Hematopoietic multipotent progenitor cell treated with erythropoietin and hydrocortisone succinate and interleukin-3 and kit ligand, for 17 days (in vitro differentiated cells): ENCODE measurements at regions not wholly inside any gene's neighbourhood (a gene's known extent, or its start where the extent isn't known, plus 50 kb on each side); places are given as distances from the start of the nearest gene placed in this dataset.

Experiments
- DNase-seq: peaks from one replicate; pipeline ENCODE4 v3.0.0-alpha.2; 2015; ENCODE audit warnings: low spot score

DNA sequence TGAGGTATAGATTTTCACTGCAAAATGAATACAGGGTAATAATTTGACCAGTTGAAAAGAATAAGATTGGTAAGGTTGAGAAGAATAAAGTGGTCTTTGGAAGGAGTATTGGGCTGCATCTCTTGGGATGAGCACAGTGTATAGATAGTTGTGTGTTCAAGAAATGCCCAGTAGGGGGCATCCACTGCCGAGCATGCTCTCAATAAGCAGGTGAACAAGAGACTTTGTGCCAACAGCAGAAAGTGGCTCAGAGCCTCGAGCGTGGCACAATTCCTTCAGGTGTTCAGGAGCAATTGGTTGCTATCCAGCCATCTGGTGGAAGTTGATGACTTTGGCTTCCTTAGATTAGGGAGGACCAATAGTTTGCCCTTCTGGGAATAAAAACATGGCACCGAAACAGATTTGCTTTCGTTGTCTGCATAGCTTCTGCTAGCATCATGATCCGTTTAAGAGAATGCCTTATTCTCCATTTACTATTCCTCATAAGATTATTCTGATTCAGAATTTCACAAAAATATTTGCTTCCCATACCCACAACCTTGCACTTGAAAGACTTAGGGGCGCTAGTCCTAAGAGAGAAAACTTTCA is 258.1 kb upstream of the NEIL3 start:
- DNase-seq, result peak; percentile 5

DNA sequence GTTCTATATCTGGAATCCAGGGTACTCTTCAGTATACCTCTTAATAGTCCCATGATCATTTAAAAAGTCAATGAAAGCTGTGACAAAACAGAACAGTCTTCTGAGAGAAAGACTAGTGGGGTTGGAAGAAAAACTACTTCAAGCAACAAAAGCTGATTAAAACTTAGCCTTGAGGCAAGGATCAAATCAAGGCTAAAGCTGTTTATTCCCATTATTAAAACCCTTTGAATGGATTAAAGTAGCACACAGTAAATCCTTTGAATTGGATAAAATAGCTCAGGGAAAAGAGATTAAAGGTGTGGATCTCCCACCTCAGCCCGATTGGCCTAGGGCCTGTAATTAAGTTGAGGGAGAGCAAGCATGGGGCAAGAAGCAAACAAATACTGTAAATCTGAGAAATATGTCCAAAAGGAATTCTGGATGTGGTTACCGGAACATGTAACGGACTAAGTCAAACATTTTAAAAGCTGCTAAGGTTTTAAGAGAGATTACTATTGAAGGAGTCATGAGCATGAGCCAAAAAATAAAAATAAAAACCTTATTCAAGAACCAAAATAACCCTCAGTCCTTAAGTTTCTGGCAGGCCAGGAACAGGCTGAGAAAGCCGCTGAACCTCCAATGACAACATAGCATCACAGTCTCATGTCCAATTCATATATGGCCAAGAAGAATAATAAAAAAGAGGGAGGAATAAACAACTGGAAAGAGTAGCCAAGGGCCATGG is 257.3 kb upstream of the NEIL3 start:
- DNase-seq, result no peak

DNA sequence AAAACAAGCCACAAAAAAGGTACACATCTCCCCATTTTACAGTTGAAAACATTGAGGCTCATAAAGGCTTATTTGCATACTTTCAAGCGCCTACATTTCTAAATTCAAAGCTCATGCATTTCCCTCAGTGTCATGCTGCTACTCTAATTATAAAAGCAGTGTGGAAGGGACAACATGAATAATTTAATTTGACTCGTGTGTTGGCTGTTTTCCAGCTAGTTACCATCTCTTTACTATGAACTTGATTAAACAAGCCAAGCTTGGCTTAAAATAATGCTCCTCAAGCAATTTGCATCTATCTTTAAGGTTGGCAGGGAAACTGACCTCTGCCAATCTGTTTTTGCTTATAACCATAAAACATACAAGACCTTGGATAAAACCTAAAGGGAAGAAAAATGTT is 252.5 kb upstream of the NEIL3 start:
- DNase-seq, result no peak

DNA sequence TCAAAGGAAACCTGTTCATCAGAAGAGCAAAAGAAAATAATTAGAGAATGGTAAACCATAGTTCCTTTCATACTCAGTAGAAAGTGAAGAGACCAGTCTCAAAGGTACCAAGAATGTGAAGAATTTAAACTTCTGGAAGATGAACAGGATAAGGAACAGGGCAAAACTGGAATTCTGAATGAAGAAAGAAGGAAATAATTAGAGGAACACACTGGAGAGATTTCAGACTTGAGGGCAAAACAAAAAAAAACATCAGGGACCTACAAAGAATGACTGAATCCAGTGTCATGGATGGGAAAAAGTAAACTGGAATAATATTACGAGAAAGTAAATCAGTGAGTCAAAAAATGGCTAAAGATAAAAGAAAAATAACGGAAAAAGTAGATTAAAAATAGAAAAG is 245.6 kb upstream of the NEIL3 start:
- DNase-seq, result no peak

DNA sequence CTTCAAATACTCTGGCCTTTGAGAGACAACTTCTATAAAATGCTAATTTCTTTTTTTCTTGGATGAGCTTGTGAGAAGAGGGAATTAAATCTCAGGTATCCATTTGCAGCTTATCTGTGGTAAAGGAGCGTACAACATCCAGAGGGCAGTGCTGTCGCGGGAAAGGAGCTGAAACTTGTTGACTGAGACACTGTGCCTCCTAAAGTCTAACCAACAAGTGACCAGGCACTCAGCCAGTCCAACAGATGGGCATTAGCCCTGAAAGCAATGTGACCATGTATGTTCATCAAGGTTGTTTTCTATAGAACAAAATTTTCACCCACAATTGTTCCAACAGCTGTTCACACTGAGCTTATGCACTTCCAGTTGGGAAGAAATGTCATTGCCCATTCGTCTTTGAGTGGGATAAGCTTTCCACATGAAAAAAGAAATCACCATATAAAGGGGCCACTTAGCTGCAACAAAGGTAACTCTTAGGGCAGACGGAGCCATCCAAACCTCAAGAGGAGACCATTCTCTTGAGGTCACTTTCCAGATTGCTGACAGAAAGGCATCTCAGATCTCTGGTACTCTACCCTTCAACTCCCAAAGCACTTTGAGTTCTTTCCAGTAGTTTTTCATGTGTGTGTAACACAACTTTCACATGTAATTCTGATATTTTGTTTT is 244.8 kb upstream of the NEIL3 start:
- no peak for DNase-seq

DNA sequence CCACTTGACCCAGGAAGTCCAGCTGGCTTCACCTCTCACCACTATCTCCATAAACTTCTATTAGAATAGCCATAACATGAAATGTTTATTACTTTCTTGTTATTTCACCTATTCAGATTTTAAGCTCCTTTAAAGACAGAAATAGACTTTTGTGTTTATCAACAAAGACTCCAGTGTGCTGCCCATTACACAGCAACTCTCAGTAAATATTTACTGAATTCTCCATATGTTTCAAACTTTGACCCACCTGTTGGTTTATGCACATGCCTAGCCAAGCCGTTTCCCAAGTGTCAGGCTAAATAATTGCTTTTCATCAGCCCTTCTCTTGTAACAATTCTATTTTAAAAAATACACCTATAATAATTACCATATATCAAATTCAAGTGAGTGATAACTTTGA is 242.9 kb upstream of the NEIL3 start:
- DNase-seq, result no peak

DNA sequence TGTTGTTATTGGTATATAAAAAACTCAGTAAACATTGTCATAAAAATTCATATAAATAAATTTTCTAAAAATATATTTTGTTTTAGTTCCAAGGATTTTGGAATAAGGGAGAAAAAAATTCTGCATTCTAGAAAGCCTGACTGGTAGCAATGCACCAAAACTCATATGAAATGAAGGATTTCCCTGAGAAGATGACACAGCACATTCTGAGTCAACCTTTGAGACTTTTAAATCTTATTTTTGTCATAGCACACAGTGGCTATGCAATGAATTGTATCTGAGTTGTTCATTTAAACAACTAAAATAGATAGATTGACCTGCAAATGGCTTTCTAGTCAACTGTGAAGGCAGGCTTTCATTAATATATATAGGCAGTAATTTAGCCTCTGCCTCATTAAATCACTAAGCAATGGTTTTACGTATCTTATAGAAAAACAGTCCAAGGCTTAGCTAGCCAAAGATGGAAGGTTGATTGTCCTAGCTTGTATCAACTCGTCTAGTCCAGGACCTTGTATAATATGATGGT is 239.1 kb upstream of the NEIL3 start:
- no peak for DNase-seq

DNA sequence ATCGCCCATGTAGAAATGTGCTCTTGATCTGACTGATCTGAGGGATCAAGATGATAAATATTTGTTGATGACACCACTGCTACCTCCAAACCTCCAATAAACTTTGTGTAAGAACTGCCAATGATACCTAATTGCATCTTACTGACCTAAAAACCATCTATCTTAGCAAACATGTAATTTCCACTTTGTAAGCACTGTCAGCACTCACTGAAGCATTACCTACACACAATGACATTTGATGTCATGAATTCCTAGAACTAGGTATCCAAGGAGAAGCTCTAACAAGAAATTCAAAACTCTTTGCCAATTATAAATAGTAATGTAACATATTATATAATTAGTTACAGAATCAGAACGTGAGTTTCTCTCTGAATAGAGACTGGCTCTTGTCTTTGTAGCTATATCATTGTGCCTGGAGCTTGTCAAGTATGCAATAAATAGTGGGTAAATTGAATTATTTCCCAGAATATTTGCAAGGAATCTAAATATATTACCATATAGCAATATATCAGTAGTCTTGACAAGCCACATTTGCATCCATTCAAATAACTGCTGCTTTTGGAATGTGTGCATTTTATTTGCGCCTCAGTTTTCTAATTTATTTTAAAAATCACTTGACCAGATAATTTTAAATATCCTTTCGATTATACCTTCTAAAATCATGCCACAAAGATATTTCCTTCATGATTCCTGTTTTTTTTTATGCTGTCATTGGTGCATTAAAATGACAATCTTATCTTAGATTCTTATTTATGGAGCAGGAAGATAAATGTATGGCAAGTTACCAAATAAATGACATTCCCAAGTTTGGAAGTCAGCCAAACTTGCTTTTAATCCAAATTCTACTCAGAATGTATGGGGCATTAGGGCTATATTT is 232.3 kb upstream of the NEIL3 start:
- DNase-seq, result no peak

DNA sequence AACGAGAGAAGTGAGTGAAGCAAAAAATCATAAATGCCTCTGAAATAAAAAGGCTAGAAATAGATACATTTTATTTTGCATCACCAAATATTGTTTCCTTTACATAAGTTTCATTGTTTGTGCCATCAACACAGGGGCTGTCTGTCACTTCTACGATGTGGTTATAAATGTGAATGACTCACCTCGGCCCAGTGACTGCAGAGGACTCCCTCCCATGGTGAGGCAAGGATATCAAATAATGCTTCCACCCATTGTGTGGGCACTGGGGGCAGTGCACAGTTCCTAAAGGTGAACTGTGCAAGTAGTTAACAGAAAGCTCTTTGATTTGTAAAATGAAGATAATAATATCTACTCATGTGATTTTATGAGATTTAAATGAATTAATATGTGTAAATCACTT is 230.3 kb upstream of the NEIL3 start:
- no peak for DNase-seq

DNA sequence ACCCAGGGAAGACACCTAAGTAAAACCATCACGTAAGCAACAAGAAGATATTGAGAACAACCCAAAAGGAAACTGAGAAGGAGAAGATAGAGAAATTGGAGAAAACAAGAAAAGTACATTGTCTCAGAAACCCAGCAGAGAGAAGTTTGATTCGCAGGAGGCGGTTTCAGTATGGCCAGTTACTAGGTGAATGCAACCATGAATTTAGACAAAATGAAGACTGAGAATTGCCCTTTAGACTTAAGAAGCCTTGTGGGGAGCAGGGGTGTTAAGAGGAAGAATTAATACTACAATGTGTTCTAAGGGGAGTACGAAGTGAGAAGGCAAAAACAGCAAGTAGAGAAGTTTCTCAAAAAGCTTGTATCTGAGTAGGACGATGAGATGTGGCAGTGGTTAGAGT is 229.3 kb upstream of the NEIL3 start:
- DNase-seq, result no peak

DNA sequence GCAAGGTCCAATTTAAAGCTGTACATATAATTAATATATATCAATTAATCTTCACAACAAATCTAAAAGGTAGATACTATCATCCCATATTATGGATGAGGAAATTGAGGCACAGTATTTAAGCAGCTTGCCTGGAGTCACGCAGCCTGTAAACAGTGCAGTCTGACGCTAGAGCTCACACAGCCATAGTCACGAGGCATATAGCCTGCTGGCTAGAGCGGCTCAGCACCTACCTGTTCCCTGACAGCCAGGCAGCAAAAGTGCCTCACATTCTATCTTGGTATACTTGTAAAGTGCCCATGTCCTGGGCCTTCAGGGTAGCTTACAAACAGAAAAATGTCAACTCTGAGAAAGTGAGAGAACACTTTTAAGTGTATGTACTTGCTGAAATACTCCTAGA is 222.6 kb upstream of the NEIL3 start:
- DNase-seq, result no peak

DNA sequence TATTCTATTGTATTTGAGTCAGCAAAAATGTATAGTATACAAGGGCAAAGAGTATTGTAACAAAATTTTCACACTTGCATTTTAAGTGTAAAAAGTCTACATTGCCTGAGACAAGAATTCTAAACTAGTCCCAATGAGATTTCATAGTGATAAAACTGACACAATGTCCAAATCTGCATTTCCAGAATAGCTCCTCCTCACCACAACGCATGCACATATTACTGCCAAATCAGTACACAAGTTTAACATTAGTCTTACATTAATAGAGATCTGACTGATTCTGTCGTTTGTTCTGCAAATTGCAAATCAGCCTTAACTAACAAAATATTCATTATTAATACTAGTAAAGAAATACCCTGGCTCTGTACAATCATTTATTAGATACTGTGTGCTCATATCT is 222.2 kb upstream of the NEIL3 start:
- no peak for DNase-seq

DNA sequence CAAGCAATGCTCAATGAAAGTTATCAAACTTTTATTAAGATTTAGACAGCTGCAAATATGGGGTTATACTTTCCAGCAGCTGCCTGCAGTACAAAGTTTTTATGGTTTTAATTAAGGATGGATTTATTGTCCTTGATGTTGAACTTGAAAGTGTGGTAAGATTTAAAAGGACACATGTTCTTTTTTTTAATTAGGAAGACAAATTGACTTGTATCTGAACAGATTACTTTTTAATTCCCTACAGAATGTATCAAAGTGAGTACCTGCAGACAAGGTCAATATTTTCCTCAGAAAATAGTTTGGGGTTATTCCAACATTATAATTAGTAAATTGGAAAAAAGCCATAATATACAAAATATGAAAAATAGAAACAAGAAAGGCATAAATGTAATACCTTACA is 218.2 kb upstream of the NEIL3 start:
- no peak for DNase-seq

DNA sequence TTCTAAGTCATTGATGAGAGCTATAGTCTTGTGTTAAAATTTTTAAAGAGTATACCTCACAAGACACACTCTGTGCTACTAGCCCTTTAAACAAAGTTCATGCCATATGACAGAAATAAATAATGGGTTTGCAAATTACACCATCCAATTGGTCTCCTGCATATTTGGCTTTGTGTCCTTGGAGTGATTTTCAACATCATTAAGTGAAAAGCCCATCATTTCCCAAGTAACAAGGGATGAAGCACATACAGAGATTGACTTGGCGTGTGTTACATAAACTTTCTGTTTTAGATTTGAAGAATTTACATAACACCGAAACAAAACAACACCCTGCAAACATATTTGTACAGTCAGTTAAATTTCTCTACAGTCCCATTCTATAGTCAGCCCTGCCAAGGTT is 216.9 kb upstream of the NEIL3 start:
- DNase-seq, result no peak

DNA sequence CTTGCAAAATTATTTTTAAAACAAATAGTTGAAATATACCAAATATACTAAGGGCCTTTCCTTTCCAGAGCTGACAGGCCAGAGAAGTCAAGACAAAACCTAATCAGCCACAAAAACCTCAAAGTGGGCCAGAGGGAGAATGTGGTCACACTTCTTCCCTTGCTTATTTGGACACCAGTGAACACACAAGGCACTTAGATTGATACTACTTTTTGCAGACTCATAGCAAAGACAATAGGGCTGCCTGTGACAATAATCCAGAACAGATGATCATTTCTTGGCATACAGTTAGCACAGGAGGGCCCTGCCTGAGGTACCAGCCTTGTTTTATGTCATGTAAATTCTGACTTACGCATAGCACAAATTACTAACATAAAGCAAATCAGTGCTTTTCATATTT is 215.7 kb upstream of the NEIL3 start:
- DNase-seq, result no peak

DNA sequence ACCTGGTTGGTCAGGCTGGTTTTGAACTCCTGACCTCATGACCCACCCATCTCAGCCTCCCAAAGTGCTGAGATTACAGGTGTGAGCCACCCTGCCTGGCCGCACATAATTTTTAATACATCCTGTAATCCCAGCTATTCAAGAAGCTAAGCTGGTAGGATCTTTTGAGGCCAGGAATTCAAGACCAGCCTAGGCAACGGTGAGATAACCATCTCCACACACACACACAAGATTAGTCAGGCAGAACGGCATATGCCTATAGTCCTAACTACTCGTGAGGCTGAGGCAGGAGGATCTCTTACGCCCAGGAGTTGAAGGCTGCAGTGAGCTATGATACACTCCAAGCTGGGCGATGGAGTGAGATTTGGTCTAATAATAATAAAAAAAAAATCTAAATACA is 212.4 kb upstream of the NEIL3 start:
- no peak for DNase-seq

DNA sequence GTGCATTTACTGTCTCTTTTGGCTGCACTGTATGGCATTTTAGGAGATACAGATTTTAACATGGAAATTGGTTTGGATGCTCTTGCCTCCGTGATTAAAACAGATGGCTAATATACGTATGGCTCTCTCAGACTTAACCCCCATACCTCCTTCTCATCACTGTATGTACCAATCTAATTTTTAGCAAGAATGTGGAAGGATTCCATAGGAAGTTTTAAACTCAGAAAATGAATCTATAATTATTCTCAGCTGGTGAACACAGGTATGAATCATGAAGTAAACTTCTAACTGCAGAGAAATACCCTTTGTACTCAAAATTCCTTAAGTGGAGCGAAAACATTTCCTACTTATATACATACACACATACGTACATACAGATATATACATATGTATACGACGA is 210.5 kb upstream of the NEIL3 start:
- DNase-seq, result no peak

DNA sequence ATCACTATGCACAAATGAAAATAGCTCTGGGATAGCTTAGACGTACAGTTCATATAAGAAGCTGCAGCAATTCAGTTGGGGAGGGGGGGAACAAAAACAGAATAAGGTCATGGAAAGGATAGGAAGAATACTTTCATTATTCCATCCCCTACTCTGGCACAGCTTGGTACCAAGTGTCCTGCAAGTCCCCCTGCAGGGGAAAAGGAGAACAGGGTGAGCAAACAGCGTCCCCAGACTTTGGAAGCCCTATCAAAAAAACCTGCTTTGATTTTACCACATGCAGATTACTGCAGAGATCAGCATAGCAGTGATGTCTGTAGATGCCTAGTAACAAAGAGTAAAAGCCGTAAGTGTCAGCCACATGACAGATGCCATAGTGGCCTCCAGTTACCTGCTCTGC is 209.4 kb upstream of the NEIL3 start:
- no peak for DNase-seq

DNA sequence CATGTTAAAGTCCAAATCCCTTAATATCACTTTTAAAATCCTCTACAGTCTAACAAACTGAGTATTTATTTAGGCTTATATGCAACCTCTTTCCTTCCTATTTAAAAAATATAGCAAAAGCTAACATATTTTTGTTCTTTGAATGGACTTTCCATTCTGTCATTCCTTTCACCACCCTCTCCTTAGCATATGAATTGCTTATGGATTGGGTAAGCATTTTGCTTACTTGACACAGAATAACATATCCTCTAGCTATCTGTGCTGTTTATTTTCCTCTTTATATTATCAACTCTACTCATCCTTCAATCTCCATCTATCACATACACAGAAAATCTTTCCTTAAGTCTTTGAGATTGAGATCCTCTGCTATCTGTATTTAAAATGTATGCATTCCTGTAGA is 206.1 kb upstream of the NEIL3 start:
- no peak for DNase-seq

DNA sequence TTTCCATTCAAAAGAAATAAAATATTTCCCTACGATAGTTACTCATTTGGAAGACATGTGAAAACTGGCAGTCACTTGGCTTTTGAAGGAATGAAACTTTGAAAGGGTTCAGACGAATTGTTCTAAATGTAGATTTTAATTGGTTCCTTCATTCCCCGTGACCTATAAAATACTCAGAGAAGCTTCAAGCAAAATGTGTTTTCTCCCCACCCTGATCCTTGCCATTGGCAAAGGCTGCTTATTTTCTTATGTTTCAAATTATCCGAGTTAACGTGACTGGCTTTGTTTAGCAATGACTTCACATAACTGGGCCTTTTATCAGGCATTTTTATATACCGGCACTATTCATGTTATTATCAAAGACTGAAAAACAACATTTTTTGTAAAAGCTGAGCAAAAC is 204.1 kb upstream of the NEIL3 start:
- DNase-seq, result no peak

DNA sequence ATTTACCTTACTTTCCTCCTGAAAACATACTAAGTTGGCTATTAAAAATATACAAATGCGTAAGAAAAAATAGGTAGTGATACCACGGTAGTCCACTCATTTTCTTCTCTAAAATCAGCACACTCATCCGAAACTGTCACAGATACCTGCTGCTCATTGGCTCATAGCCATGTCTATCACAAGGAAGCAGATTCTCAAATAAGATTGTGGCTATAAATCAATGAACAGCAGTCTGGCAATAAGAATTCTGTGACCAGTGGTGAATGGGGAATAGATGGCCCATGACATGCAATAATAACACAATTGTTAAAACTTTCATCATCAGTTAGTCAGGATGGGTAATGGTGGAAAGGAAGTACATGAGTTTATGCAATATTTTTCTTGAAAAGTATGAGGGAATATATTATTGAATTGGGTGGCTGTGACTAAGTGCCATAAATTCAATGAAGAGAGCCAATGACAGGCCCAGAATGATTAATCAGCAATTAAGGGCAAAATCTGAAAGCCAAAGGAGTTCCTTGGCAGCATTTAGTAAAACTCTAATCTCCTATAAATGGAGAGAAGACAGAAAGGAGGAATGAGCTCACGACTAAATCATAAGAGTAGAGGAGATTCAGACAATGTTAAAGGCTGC is 202.3 kb upstream of the NEIL3 start:
- DNase-seq, result no peak

DNA sequence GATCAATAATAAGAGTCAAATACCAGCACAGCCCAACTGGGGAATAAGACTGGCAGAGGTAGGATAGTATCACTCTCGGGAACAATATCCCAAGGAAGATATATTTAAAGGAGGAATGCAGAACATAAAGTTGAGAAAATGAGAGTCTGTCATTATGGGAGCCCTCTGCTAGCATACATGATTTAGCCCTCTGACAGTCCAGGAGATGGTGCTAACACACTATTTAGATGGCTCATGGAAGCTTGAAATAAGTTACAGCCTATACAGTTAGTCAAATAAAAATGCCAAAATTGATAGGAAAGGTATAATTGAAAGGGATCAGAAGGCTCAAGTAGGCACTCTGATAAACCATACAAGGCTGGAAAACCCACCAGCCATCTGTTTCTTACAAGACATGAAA is 201.0 kb upstream of the NEIL3 start:
- no peak for DNase-seq
